ENCODE measurements at regions not wholly inside any gene's neighbourhood (a gene's known extent, or its start where the extent isn't known, plus 50 kb on each side); places are given as distances from the start of the nearest gene placed in this dataset.
"Not testable (repeated sequence)": the region's sequence is repeated elsewhere in the genome, so short reads cannot be mapped to it uniquely, and the experiment has no call there.

GRCh38 chr17:30716461-30717290 is 107.8 kb downstream of the CRLF3 start:
- no peaks in the 10 kb centered on the region for H3K9me3 ChIP-seq
- no peaks in the 10 kb centered on the region for H3K36me3 ChIP-seq
- TF ChIP-seq POLR2AphosphoS5 (IDR thresholded peaks at IDR 0.05) = no peak
- TF ChIP-seq POLR2A (IDR thresholded peaks at IDR 0.05) = no peak
- TF ChIP-seq EP300 (IDR thresholded peaks at IDR 0.05) = no peak
- TF ChIP-seq CTCF (IDR thresholded peaks at IDR 0.05) = no peak
- 90 to 91% methylated on average over 17 of the region's 17 CpGs for WGBS, 2 donors
- no peak overlapping the region for H3K4me3 ChIP-seq
- H3K4me1 ChIP-seq = peaks cover 0 to 14% (median 8%) of the 10 kb centered on the region in 4 donors
- peak; percentile 49 for DNase-seq
- intact Hi-C loops (cut with DNase I) = loop anchor here (5.0 to 10.0 kb wide), 3 partner anchors 108 to 242 kb away; partner anchors contain the start of genes CRLF3 and GOSR1
- no peak overlapping the region for H3K27ac ChIP-seq
- no peaks in the 10 kb centered on the region for H3K27me3 ChIP-seq

GRCh38 chr17:30714825-30715622 is 109.5 kb downstream of the CRLF3 start:
- not testable (repeated sequence) for H3K9me3 ChIP-seq, H3K4me3 ChIP-seq, H3K27me3 ChIP-seq, H3K36me3 ChIP-seq
- Histone ChIP-seq H3K4me1 (peaks cover 0 to 28% (median 23%) of the 10 kb centered on the region in 4 donors), H3K27ac (peak overlapping the region in 2 of 4 donors; percentile 42 to 65)
- peak; percentile 55 for DNase-seq
- WGBS, 2 donors = 49 to 64% methylated on average over 25 of the region's 25 CpGs
- intact Hi-C loops (cut with DNase I) = loop anchor here (5.0 to 10.0 kb wide), 3 partner anchors 110 to 240 kb away; partner anchors contain the start of genes CRLF3 and GOSR1
- TF ChIP-seq CTCF (IDR thresholded peaks at IDR 0.05) = peak in 2 of 4 experiments; percentile 46 to 52

DNA sequence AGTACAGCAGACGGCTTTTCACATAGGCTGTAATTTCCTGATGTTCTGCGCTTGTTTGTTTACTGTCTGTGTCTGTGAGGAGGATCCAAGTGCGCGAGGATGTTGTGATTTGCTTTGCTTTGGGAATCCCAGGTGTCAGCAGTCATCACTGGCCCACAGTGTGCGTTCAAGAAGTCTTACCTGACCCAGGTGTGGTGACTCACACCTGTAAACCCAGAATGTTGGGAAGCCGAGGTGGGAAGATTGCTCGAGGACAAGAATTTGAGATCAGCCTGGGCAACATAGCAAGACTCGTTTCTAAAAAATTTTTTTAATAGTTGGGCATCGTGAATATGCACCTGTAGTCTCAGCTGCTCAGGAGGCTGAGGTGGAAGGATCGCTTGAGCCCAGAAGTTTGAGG is 110.7 kb downstream of the CRLF3 start:
- not testable (repeated sequence) for H3K9me3 ChIP-seq, H3K27ac ChIP-seq, H3K27me3 ChIP-seq, H3K4me3 ChIP-seq, DNase-seq, H3K36me3 ChIP-seq
- H3K4me1 ChIP-seq = peaks cover under 1 to 31% (median 24%) of the 10 kb centered on the region in 4 donors
- WGBS, 2 donors = 62 to 78% methylated on average over 10 of the region's 10 CpGs
- intact Hi-C loops (cut with DNase I) = loop anchor here (10.0 kb wide), 2 partner anchors 111 to 239 kb away; partner anchors contain the start of genes CRLF3 and GOSR1

GRCh38 chr17:30712859-30713258 is 111.6 kb downstream of the CRLF3 start:
- H3K9me3 ChIP-seq, H3K27me3 ChIP-seq, H3K36me3 ChIP-seq, H3K27ac ChIP-seq, H3K4me3 ChIP-seq, DNase-seq: not testable (repeated sequence)
- intact Hi-C loops (cut with DNase I) = loop anchor here (10.0 kb wide), 2 partner anchors 112 to 238 kb away; partner anchors contain the start of genes CRLF3 and GOSR1
- H3K4me1 ChIP-seq = peaks cover 3 to 37% (median 24%) of the 10 kb centered on the region in 4 donors
- 84 to 86% methylated on average over 3 of the region's 3 CpGs for WGBS, 2 donors

DNA sequence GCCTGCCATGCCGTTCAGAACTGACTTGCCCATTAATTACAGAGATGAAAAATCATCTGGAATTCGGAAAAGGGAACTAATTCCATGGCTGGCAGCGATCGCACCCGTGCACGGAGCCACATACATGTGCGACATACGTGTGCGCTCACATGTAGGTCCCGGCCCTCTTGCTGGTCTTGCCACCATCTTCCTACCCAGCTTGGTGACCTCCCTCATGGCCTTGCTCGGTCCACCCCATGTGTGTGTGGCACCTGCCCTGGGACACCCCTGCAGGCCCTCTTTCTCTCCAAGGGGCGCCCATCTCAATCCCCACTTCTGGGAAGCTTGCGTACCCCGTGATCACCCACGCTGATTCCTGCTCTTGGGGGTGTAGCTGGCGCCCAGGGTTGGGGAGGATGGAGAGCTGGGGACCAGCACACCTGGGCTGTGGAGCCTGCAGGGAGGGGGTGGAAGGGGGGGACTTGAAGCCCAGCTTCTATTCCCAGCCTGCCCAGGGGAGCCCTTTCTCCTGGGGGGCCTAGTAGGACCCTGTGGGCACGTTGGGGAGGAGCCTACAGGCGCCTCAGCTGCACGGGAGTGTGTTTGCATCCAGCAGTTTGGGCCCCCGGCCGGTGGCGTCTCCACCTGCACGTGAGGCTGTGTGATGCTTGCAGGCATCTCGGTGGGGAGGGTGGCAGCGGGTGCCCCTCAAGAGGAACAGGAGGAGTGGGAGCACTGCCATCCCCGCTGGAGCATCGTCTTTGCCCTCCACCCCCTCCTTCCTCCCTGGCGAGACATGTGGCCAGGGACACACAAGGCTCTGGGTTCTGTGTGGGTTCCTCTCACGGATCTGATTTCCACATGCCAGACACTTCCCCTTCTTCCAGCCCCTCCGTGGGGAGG is 112.6 kb downstream of the CRLF3 start:
- H3K27me3 ChIP-seq, DNase-seq, H3K4me3 ChIP-seq, H3K27ac ChIP-seq, H3K36me3 ChIP-seq, H3K9me3 ChIP-seq: not testable (repeated sequence)
- WGBS, 2 donors = 72 to 86% methylated on average over 30 of the region's 30 CpGs
- intact Hi-C loops (cut with DNase I) = loop anchor here (10.0 kb wide), 2 partner anchors 113 to 237 kb away; partner anchors contain the start of genes CRLF3 and GOSR1
- peaks cover 3 to 39% (median 26%) of the 10 kb centered on the region in 4 donors for H3K4me1 ChIP-seq

DNA sequence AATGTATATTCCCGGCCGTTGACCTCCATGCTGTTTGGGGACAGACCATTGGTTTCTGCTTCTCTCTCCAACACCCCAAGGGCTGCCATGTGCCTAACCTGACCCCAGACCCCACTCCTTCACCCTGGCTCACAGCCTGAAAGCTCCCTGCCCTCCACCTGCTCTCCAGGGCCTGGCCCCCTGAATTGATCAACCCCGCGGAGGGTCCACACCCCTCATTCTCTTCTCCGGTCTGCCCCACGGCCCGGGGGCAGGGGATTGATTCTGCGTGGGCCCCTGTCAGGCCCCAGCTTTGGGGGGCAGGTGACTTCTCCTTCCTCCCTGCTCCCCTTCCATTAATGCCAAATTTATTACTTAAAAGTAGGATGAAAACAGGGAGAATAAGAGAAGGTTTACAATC is 113.3 kb downstream of the CRLF3 start:
- H3K36me3 ChIP-seq, H3K9me3 ChIP-seq, H3K27me3 ChIP-seq, DNase-seq: not testable (repeated sequence)
- Histone ChIP-seq H3K27ac (peak overlapping the region in 3 of 4 donors; percentile 77 to 81 (median 78)), H3K4me3 (peak overlapping the region in 1 of 4 donors; percentile 98), H3K4me1 (peaks cover 3 to 41% (median 27%) of the 10 kb centered on the region in 4 donors)
- intact Hi-C loops (cut with DNase I) = loop anchor here (10.0 kb wide), 2 partner anchors 114 to 236 kb away; partner anchors contain the start of genes CRLF3 and GOSR1
- 86 to 91% methylated on average over 8 of the region's 8 CpGs for WGBS, 2 donors

DNA sequence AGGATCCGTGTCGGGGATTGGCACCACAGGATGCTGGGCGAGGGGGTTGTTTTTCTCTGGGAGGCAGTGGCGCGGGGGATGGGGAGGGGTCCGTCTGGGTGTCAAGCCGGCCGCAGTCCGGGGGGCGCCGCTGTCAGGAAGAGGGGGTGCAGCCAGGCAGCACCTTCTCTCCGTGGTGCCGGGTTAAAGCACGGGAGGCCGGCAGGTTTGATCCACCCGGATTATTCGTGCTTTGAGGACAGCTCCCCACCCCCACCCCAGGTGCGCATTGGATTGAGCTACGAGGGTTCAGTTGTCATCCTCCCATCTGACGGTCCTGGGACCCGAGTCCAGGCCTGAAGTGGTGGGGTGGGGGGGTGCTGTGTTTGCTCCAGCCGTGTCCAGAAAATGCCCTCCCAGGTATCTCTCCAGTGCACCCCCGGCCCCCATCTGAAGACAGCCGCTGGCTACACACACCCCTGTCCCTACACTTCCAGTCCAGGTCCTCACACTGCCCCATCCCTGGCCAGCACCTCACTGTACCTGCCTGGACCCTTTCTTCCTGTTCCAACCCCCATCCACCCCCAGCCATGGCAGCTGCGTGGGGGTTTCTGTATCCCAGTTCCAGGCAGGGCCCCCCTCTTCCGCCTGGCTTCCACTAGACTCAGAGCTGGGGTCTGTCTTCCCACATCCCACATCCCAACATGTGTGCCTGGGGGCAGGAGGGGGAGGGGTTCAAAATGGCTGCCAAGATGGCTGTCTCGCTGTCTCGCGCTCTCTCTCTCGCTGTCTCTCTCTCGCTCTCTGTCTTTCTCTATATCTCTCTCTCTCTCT is 114.0 kb downstream of the CRLF3 start:
- not testable (repeated sequence) for H3K27me3 ChIP-seq, DNase-seq, H3K36me3 ChIP-seq, H3K9me3 ChIP-seq
- Histone ChIP-seq H3K4me1 (peaks cover 3 to 47% (median 29%) of the 10 kb centered on the region in 4 donors), H3K4me3 (peak overlapping the region; percentile 64 to 98 (median 87)), H3K27ac (peak overlapping the region in 3 of 4 donors; percentile 77 to 81 (median 78))
- WGBS, 2 donors = 24 to 26% methylated on average over 31 of the region's 31 CpGs
- intact Hi-C loops (cut with DNase I) = loop anchor here (10.0 kb wide), 2 partner anchors 114 to 236 kb away; partner anchors contain the start of genes CRLF3 and GOSR1

DNA sequence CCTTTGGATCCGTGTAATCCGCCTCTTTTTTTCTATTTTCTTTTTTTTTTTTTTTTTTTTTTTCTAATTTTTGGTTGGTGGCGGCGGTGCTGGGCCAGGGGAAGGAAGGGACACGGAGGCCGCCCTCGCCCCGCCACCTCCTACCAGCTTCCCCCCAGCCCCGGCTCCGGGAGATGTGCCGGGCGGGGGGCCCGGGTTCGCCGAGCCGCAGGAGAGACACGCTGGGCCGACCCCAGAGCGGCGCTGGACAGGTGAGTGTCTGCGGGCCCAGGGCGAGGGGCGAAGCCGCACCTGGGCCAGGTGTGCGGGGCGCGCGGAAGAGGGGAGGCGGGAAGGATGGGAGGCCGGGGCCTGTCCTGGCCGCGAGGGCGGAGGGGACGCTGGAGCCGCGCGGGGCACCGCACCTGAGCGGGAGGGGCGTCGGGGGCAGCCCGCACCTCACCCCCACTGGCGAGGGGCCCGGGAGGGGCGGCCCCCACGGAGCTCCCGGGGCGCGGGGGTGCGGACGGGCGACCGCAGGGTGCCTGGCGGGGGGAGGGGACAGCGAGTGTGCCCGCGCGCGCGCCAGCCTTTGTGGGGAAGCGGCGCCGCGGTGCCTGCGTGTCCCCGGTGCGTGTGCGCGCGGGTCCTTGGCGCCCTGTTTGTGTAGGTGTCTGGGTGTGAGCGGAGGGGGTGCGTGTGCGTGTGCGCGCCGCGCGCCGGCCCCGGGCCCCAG is 114.8 kb downstream of the CRLF3 start:
- intact Hi-C loops (cut with DNase I) = loop anchor here (10.0 kb wide), 2 partner anchors 115 to 235 kb away; partner anchors contain the start of genes CRLF3 and GOSR1
- H3K27ac ChIP-seq = peak overlapping the region; percentile 75 to 81 (median 78)
- not testable (repeated sequence) for H3K9me3 ChIP-seq, DNase-seq, H3K36me3 ChIP-seq
- H3K27me3 ChIP-seq = peaks cover 0 to 11% (median 0%) of the 10 kb centered on the region in 3 donors
- H3K4me1 ChIP-seq = peaks cover 3 to 41% (median 25%) of the 10 kb centered on the region in 4 donors
- WGBS, 2 donors = 0 to 1% methylated on average over 81 of the region's 81 CpGs
- H3K4me3 ChIP-seq = peak overlapping the region; percentile 64 to 98 (median 87)
